NCI-H2081 (cell line): ENCODE measurements at regions not wholly inside any gene's neighbourhood (a gene's known extent, or its start where the extent isn't known, plus 50 kb on each side); places are given as distances from the start of the nearest gene placed in this dataset.

ENCODE experiments used
- DNase-seq, 2 experiments: peaks; one replicate each; lab custom pipeline; 2025; lab: John Stamatoyannopoulos, UW

DNA sequence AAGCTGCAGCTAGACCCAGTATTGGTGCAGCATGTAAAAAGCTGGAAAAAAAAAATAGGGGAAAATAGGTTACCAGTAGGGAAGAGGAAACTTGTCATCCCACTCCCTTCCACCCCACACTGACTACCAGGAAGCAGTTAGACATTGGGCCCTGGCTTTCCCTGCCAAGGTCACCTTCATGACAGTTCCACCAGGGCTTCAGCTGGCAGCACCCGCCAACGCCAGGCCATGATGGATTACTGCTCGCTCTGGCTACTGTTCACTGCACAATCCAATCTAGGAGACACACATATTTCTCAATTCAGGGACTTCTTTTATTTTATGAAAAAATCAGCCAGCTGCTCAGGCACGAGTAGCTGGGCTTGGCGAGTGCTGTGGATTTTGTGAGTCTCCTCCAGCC, 127.7 kb downstream of the DMRTA2 start:
- no peak for DNase-seq

DNA sequence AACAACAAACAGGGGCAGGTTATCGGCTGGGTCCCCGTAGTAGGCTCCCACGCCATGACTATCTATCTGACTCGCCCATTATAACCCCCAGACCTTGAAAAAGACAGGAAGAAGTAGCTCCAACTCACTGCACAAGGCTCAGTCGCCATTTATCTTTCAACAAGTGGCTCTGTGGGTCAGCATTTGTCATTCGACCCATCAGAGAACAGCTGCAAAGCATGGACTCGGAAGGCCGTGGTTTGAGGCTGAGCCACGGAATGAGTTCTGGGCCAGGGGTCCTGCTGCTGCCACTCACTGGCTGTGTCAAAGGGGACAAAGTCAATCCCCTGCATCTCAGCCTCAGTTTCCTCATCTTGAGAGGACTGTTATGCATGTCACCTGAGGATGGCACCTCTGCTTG, 131.0 kb downstream of the DMRTA2 start:
- DNase-seq = no peak

GRCh38 chr1:50289495-50289894, 133.7 kb downstream of the DMRTA2 start:
- DNase-seq = no peak

GRCh38 chr1:50285994-50286393, 137.2 kb downstream of the DMRTA2 start:
- no peak for DNase-seq

- no peak for DNase-seq
These were observed 143.5 kb downstream of the DMRTA2 start for GRCh38 chr1:50279622-50280330.

DNA sequence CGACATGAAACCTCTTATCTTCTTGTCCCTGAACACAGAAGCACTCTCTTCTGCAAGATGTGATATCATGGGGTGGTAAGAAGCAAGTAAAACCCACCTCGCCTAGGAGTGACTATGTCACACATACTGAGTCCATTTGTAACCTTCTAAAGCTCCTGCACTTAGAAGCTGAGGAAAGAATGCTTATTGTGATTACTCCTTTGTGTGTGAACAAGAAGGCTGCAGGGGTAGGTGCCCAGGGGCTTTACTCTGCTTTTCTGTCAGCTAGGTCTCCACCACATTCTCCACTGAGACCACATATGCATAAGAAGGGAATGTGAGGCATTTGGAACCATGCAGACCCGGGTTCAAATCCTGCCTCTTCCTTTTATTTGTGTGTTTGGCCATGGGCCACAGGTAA, 144.3 kb downstream of the DMRTA2 start:
- no peak for DNase-seq

- no peak for DNase-seq
These were observed 144.8 kb downstream of the DMRTA2 start for GRCh38 chr1:50278410-50278809.

GRCh38 chr1:50275566-50275965, 147.7 kb downstream of the DMRTA2 start:
- peak; percentile 78 to 90 for DNase-seq

DNA sequence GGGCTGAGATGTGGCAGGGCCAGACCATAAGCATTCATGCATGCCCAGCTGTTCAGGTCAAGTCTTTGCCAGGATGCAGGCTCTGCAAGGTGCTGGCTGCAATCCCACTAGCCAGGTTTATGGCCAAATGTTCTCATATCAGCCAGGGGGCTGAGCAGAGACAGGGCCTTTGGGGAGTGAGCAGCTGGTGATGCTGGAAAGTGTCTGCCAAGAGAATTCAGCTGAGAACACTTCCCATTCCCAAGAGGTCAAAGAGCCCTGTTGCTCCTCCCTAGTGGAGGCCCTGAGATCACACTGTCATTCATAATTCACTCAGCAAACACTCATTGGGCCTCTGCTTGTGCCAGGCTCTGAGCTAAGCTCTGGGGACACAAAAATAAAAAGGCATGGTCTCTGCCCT, 150.3 kb downstream of the DMRTA2 start:
- DNase-seq = peak; percentile 29 to 72

DNA sequence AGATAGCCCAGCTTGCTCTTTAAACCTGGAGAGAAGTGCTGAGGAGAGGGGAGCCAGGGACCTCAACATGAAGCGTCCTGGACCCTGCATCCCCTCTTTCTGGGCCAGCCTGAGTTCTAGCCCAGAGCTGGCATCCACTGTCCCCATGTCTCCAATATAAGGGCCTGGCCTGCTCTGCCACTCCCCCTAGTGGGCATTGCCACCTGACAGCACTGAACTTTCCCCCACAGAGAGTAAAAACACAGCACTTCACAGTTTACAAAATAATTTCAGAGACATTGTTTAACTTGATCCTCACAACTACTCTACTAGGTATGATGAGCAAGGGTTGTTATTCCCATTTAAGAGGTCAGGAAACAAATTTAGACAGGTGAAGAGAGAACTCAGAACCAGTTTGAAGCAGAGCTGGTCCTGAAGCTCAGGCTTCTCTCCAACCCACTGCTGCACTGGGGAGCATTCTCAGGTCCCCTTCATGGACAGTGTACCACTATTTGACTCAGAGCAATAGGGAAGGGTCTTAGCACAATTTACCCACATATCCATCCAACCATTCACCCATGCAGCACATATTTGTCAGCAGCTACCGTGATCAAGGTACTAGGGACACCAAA, 151.2 kb downstream of the DMRTA2 start:
- DNase-seq = peak; percentile 68 to 76

DNA sequence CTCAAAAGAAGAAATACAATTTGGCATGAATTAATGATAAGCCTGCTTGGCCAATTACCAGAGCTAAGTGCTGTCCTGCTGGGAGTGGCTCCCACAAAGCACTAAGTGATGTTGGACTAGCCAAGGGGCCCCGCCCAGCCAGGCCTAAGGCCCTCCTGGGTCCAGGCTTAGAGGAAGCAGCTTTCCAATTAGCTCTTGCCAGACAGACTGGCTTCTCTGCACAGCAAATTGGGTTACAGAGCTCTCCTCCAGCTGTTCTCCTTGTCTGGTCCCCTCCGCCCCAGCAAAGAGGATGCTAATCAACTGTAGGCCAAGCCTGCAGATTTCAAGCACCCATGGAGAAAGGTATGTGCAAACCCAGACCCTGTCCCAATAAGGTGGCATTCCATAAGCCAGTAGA, 151.9 kb downstream of the DMRTA2 start:
- peak; percentile 44 to 81 for DNase-seq

- DNase-seq = no peak
These were observed 152.3 kb downstream of the DMRTA2 start for GRCh38 chr1:50270926-50271325.

DNA sequence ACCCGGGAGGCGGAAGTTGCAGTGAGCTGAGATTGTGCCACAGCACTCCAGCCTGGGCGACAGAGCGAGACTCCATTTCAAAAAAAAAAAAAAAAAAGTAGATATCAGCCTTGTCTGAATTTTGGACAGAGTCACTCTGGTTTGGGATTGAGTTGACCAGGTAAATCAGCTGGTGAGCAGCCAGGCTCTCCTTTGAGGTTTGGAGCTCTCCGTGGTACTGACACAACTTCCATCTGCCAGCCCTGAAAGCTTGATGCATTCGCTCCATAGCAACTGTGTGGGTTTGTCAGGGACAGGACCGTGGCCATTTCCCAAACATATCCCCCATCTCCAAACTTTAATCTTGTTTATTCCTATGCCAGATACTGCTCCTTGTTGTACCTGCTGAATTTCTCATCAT, 155.2 kb downstream of the DMRTA2 start:
- DNase-seq = no peak

GRCh38 chr1:50266509-50266908, 156.7 kb downstream of the DMRTA2 start:
- no peak for DNase-seq

GRCh38 chr1:50265790-50266314, 157.1 kb downstream of the ELAVL4 start:
- no peak for DNase-seq

DNA sequence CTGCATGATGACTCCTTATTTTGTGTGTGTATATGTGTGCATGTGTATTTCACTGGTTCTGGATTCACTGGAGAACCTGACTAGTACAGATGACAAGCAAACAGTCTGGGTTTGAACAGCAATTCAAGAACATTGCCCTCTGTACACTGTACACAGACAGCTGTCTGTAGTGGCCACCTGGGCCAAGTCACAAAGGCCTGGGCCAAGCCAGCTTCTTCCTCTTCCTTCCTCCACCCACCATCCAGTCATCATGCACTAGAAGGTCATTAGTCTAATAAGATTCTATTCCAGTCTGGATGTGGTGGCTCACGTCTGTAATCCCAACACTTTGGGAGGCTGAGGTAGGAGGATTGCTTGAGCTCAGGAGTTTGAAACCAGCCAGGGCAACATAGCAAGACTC, 155.9 kb downstream of the ELAVL4 start:
- no peak for DNase-seq

DNA sequence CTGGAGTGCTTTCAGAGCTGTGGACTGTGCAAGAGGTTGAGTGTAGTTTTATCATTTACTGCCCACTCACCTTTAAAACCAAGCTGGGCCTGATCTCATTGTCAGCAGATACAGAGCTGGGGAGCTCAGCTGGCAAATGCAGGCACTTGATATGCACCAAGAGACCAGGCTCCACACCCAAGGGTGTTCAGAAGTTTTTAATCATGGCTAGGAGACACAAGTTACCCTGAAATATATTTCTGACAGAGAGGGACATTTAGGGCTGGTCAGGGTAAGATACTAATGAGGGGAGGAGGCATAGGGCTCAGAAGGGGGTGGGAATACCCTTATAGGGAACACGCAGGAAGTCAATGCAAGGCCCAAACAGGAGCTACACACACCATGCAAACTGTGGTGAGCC, 153.7 kb downstream of the ELAVL4 start:
- DNase-seq = no peak

- DNase-seq = no peak
These were observed 153.2 kb downstream of the ELAVL4 start for GRCh38 chr1:50261951-50262350.

DNA sequence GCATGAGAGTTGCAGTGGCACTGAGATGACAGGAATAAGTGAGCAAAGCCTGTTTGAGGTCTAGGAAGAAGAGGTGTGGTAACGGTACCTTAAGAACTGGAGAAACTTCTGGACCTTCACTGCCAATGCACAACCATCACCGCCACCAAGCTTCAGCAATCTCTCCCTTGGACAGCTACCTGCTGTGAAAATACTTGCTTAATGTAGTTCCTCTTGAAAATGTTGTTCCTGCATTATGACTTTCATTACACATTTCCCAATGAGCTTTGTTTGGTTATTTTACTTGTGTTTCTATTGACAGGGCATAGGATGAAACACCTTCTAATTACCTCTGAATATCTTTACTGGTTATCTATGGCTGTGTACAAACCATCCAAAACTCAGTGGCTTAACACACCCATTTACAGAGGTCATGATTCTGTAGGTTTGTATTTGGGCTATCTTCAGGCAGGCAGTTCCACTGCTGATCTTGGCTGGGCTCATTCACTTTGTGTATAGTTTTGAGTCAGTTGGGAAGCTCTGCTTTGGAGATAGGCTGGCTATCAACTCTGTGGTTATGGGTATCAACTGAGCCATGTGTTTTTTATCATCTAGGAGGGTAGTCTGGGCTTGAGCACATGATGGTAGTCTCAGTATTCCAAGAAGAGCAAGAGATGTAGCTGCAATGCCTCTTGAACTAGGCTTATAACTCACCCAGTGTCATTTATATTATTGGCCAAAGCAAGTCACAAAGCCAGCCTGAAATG, 149.4 kb downstream of the ELAVL4 start:
- DNase-seq = no peak

- DNase-seq = no peak
These were observed 148.3 kb downstream of the ELAVL4 start for GRCh38 chr1:50257029-50257428.
